Neural progenitor cell (in vitro differentiated cells): ENCODE measurements at regions not wholly inside any gene's neighbourhood (a gene's known extent, or its start where the extent isn't known, plus 50 kb on each side); places are given as distances from the start of the nearest gene placed in this dataset.

ENCODE experiments used
- CTCF ChIP-seq: fragments of 200-600 bp; sonication (generic); IDR thresholded peaks from 2 replicates; pipeline ENCODE4 v1.5.1; 2017; ENCODE audit warnings: antibody characterized with exemption, mild to moderate bottlenecking
- EZH2 ChIP-seq: fragments of 200-600 bp; sonication (generic); IDR thresholded peaks from 2 replicates; pipeline ENCODE4 v1.6.1; 2017; ENCODE audit warnings: antibody characterized with exemption, mild to moderate bottlenecking, moderate library complexity
- EZH2phosphoT487 ChIP-seq: fragments of 200-600 bp; sonication (generic); IDR thresholded peaks from 2 replicates; pipeline ENCODE4 v1.6.1; 2017; ENCODE audit warnings: antibody characterized with exemption

DNA sequence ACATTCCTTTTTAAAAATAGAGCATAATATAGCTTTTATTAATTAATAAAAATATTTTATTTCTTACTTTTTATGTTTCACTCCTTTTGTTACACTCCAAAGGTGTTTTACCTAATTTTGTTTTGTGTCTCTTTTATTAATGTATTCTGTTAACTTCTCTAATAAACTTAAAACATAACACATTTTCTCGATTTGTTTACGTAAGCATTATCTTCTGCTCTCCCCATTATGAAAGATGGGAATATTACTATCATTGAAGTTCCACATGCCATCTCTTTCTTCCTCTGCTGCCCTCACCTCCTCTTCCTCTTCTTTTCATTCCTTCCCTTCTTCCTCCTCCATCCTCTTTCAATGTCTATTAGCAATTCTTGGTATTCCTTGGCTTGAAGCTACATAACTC is 85.0 kb upstream of the HCRTR2 start:
- no peak for TF ChIP-seq CTCF
- TF ChIP-seq EZH2: no peak
- no peak for TF ChIP-seq EZH2phosphoT487
